ENCODE measurements at regions not wholly inside any gene's neighbourhood (a gene's known extent, or its start where the extent isn't known, plus 50 kb on each side); places are given as distances from the start of the nearest gene placed in this dataset.

GRCh38 chr15:62561059-62561519, 396.0 kb upstream of the C2CD4B start:
- TF ChIP-seq CTCF (IDR thresholded peaks at IDR 0.05) (no peak), EZH2 (IDR thresholded peaks at IDR 0.05; ENCODE audit: borderline replicate concordance, insufficient read depth, low read depth, low read length, poor library complexity, severe bottlenecking) (no peak)

Data from B cell (primary cell).